ENCODE measurements at regions not wholly inside any gene's neighbourhood (a gene's known extent, or its start where the extent isn't known, plus 50 kb on each side); places are given as distances from the start of the nearest gene placed in this dataset.

- intact Hi-C loops (cut with micrococcal nuclease; ENCODE audit: unreplicated experiment), result no loop called here
- Histone ChIP-seq H3K27ac (ENCODE audit: low read length) (no peak overlapping the region), H3K27me3 (ENCODE audit: control insufficient read depth, insufficient read depth, low read length) (no peaks in the 10 kb centered on the region), H3K36me3 (ENCODE audit: control insufficient read depth, insufficient read depth, low read length) (no peaks in the 10 kb centered on the region), H3K4me1 (ENCODE audit: control insufficient read depth, insufficient read depth, low read length) (no peaks in the 10 kb centered on the region), H3K9me3 (ENCODE audit: control insufficient read depth, insufficient read depth, low read depth, low read length) (no peaks in the 10 kb centered on the region), H3K4me3 (ENCODE audit: low read depth in 2 of 2, low read length in 2 of 2) (no peak overlapping the region)
- BruUV-seq (replicated peaks), result no TSS peak
- CTCF ChIA-PET, result no interaction called here
- ATAC-seq (no peak), DNase-seq (ENCODE audit: low read depth, low spot score) (no peak)
- POLR2A ChIA-PET, result no interaction called here
- in situ Hi-C loops (cut with HindIII; ENCODE audit: low pct_unique_long_range_greater_than_20kb, low sequenced_read_pairs), result no loop called here
- TF ChIP-seq CTCF (IDR thresholded peaks at IDR 0.05) (no peak), TCF7L2 (IDR thresholded peaks at IDR 0.05; ENCODE audit: low read depth, low read length) (no peak), POLR2AphosphoS5 (IDR thresholded peaks at IDR 0.05; ENCODE audit: low read depth, low read length) (no peak), REST (IDR thresholded peaks at IDR 0.05; ENCODE audit: insufficient read depth in 1 of 2, low read depth in 2 of 2, low read length in 1 of 2) (no peak), SIN3A (IDR thresholded peaks at IDR 0.05; ENCODE audit: borderline replicate concordance, insufficient read depth, low read depth, low read length) (no peak)
Measured at GRCh38 chr11:134913999-134914590, 502.1 kb upstream of the B3GAT1 start.

GRCh38 chr11:134913391-134913790, 501.3 kb upstream of the B3GAT1 start:
- Histone ChIP-seq H3K27me3 (ENCODE audit: control insufficient read depth, insufficient read depth, low read length) (no peaks in the 10 kb centered on the region), H3K36me3 (ENCODE audit: control insufficient read depth, insufficient read depth, low read length) (no peaks in the 10 kb centered on the region), H3K4me3 (ENCODE audit: low read depth in 2 of 2, low read length in 2 of 2) (no peak overlapping the region), H3K9me3 (ENCODE audit: control insufficient read depth, insufficient read depth, low read depth, low read length) (no peaks in the 10 kb centered on the region), H3K4me1 (ENCODE audit: control insufficient read depth, insufficient read depth, low read length) (no peaks in the 10 kb centered on the region), H3K27ac (ENCODE audit: low read length) (no peak overlapping the region)
- ATAC-seq, result no peak
- intact Hi-C loops (cut with micrococcal nuclease; ENCODE audit: unreplicated experiment), result no loop called here
- in situ Hi-C loops (cut with HindIII; ENCODE audit: low pct_unique_long_range_greater_than_20kb, low sequenced_read_pairs), result no loop called here
- no peak for DNase-seq (ENCODE audit: low read depth, low spot score)
- TF ChIP-seq CTCF (IDR thresholded peaks at IDR 0.05) (no peak), TCF7L2 (IDR thresholded peaks at IDR 0.05; ENCODE audit: low read depth, low read length) (no peak), SIN3A (IDR thresholded peaks at IDR 0.05; ENCODE audit: borderline replicate concordance, insufficient read depth, low read depth, low read length) (no peak), REST (IDR thresholded peaks at IDR 0.05; ENCODE audit: insufficient read depth in 1 of 2, low read depth in 2 of 2, low read length in 1 of 2) (no peak), POLR2AphosphoS5 (IDR thresholded peaks at IDR 0.05; ENCODE audit: low read depth, low read length) (no peak)
- BruUV-seq (replicated peaks), result no TSS peak
- CTCF ChIA-PET, result no interaction called here
- POLR2A ChIA-PET, result no interaction called here

All from Panc1 (cell line).